ENCODE measurements at regions not wholly inside any gene's neighbourhood (a gene's known extent, or its start where the extent isn't known, plus 50 kb on each side); places are given as distances from the start of the nearest gene placed in this dataset.

DNA sequence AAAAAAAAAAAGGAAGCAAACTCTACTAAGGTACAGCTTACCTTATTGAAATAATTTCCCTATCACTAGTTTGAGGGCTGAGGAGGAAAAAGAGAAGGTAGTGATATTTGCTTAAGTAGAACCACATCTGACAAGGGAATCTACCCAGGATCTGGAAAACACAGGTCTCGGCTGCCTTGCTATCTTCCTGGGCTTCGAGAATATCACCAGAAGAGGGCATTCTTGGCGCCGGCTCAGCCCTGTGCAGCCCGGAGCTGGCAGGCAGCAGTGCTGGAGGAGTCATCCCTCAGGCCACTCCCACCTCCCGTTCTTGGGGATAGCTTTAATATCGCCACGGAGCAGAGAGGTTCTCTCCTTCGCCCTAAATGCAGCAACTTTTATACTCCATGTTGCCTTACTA lies 1181.2 kb downstream of the VRK1 start:
- FAIRE-seq (no peak), DNase-seq (ENCODE audit: low read depth, low spot score) (no peak)
- H3K4me1 ChIP-seq (ENCODE audit: control insufficient read depth, extremely low read depth, insufficient read depth, low read length) = no peaks in the 10 kb centered on the region
- no peaks in the 10 kb centered on the region for H3K27me3 ChIP-seq (ENCODE audit: control insufficient read depth in 2 of 2, insufficient read depth in 2 of 2, low read length in 2 of 2)
- no peaks in the 10 kb centered on the region for H4K20me1 ChIP-seq (replicated peaks; ENCODE audit: control insufficient read depth, extremely low read depth, insufficient read depth, low read length)
- dilution Hi-C loops (cut with MboI; ENCODE audit: extremely low pct_ligation_motif_present, low sequenced_read_pairs) (no loop called here), intact Hi-C loops (cut with micrococcal nuclease) (no loop called here)
- H3K9me1 ChIP-seq (replicated peaks; ENCODE audit: control insufficient read depth, extremely low read depth, insufficient read depth, low read length) = no peaks in the 10 kb centered on the region
- H3K4me2 ChIP-seq (ENCODE audit: insufficient read depth, low read length) = no peak overlapping the region
- no peak overlapping the region for H3K27ac ChIP-seq (ENCODE audit: insufficient read depth, low read depth, low read length)
- TF ChIP-seq JUN (IDR thresholded peaks at IDR 0.05; ENCODE audit: borderline replicate concordance, insufficient read depth, insufficient read length, low read depth) = no peak
- ChIA-PET POLR2A (no interaction called here), CTCF (no interaction called here)
- no peak overlapping the region for H2AFZ ChIP-seq (ENCODE audit: low read depth, low read length)
- H3K4me3 ChIP-seq (replicated peaks in 1 of 3; ENCODE audit: insufficient read depth in 1 of 3, low read depth in 1 of 3, low read length in 3 of 3) = no peak overlapping the region
- H3K9me3 ChIP-seq (replicated peaks; ENCODE audit: control insufficient read depth, insufficient read depth, low read length) = no peaks in the 10 kb centered on the region
- BruUV-seq (replicated peaks) = no TSS peak
- H3K79me2 ChIP-seq (ENCODE audit: control insufficient read depth, insufficient read depth, low read length) = no peaks in the 10 kb centered on the region
- H3K9ac ChIP-seq (replicated peaks; ENCODE audit: extremely low read depth, insufficient read depth, low read length) = no peak overlapping the region
- H3K36me3 ChIP-seq (ENCODE audit: control insufficient read depth in 2 of 2, extremely low read depth in 1 of 2, insufficient read depth in 2 of 2, low read length in 2 of 2) = no peaks in the 10 kb centered on the region

DNA sequence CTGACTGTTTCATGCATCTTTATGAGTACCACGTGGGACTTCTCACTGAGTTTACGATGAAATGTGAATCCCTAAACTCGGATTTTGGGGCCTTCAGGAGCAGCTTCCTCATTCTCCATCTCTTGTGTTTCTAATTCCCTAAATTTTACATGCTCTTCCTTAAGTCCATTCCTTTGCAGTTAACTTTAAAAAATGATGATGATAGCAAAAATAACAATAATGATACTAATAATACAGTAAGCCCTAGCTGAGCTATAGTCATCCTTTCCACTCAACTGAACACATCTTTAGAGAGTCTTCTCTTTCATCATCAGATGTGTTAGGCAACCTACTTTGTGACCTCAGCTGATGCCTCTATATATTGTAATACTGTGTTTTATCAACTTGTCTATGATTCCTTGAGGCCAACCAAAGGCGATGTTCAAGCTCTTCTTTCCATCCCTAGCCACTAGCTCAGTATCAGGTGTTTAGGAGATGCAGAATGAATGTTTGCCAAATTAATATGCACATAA lies 1196.4 kb downstream of the VRK1 start:
- no peak for DNase-seq (ENCODE audit: low read depth, low spot score)
- intact Hi-C loops (cut with micrococcal nuclease) = no loop called here
- Histone ChIP-seq H4K20me1 (replicated peaks; ENCODE audit: control insufficient read depth, extremely low read depth, insufficient read depth, low read length) (no peaks in the 10 kb centered on the region), H3K9me3 (replicated peaks; ENCODE audit: control insufficient read depth, insufficient read depth, low read length) (peaks cover 13% of the 10 kb centered on the region), H3K36me3 (ENCODE audit: control insufficient read depth in 2 of 2, extremely low read depth in 1 of 2, insufficient read depth in 2 of 2, low read length in 2 of 2) (no peaks in the 10 kb centered on the region), H3K4me1 (ENCODE audit: control insufficient read depth, extremely low read depth, insufficient read depth, low read length) (no peaks in the 10 kb centered on the region), H3K27me3 (ENCODE audit: control insufficient read depth in 2 of 2, insufficient read depth in 2 of 2, low read length in 2 of 2) (no peaks in the 10 kb centered on the region), H3K4me3 (replicated peaks in 1 of 3; ENCODE audit: insufficient read depth in 1 of 3, low read depth in 1 of 3, low read length in 3 of 3) (no peak overlapping the region), H3K9ac (replicated peaks; ENCODE audit: extremely low read depth, insufficient read depth, low read length) (no peak overlapping the region), H3K4me2 (ENCODE audit: insufficient read depth, low read length) (no peak overlapping the region), H3K79me2 (ENCODE audit: control insufficient read depth, insufficient read depth, low read length) (no peaks in the 10 kb centered on the region), H3K9me1 (replicated peaks; ENCODE audit: control insufficient read depth, extremely low read depth, insufficient read depth, low read length) (no peaks in the 10 kb centered on the region), H2AFZ (ENCODE audit: low read depth, low read length) (no peak overlapping the region), H3K27ac (ENCODE audit: insufficient read depth, low read depth, low read length) (no peak overlapping the region)
- FAIRE-seq = no peak
- POLR2A ChIA-PET = no interaction called here
- dilution Hi-C loops (cut with MboI; ENCODE audit: extremely low pct_ligation_motif_present, low sequenced_read_pairs) = no loop called here
- CTCF ChIA-PET = no interaction called here
- TF ChIP-seq GATA2 (IDR thresholded peaks at IDR 0.05; ENCODE audit: insufficient read depth, insufficient read length, low read depth, low read length) (no peak), MYC (IDR thresholded peaks at IDR 0.05; ENCODE audit: low read depth, low read length) (no peak), POLR2AphosphoS5 (IDR thresholded peaks at IDR 0.05; ENCODE audit: insufficient read depth, low read depth, low read length) (no peak)
- TF ChIP-seq, protein P1, sequence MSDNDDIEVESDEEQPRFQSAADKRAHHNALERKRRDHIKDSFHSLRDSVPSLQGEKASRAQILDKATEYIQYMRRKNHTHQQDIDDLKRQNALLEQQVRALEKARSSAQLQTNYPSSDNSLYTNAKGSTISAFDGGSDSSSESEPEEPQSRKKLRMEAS (IDR thresholded peaks at IDR 0.05; ENCODE audit: insufficient read depth, insufficient read length) = no peak
- BruUV-seq (replicated peaks) = no TSS peak
